ENCODE measurements at regions not wholly inside any gene's neighbourhood (a gene's known extent, or its start where the extent isn't known, plus 50 kb on each side); places are given as distances from the start of the nearest gene placed in this dataset.
"Not testable (repeated sequence)": the region's sequence is repeated elsewhere in the genome, so short reads cannot be mapped to it uniquely, and the experiment has no call there.

GRCh38 chr6:144683216-144684070 is 398.3 kb downstream of the UTRN start:
- no peaks in the 10 kb centered on the region for H3K36me3 ChIP-seq
- DNase-seq = no peak
- TF ChIP-seq, protein P1, sequence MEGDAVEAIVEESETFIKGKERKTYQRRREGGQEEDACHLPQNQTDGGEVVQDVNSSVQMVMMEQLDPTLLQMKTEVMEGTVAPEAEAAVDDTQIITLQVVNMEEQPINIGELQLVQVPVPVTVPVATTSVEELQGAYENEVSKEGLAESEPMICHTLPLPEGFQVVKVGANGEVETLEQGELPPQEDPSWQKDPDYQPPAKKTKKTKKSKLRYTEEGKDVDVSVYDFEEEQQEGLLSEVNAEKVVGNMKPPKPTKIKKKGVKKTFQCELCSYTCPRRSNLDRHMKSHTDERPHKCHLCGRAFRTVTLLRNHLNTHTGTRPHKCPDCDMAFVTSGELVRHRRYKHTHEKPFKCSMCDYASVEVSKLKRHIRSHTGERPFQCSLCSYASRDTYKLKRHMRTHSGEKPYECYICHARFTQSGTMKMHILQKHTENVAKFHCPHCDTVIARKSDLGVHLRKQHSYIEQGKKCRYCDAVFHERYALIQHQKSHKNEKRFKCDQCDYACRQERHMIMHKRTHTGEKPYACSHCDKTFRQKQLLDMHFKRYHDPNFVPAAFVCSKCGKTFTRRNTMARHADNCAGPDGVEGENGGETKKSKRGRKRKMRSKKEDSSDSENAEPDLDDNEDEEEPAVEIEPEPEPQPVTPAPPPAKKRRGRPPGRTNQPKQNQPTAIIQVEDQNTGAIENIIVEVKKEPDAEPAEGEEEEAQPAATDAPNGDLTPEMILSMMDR (IDR thresholded peaks at IDR 0.05; ENCODE audit: low read depth, low read length) = no peak

GRCh38 chr6:144688713-144689112 is 403.6 kb downstream of the UTRN start:
- no peaks in the 10 kb centered on the region for H3K9me3 ChIP-seq (ENCODE audit: severe bottlenecking)
- no peak overlapping the region for H3K4me3 ChIP-seq (ENCODE audit: low read depth, low read length)
- H3K36me3 ChIP-seq = no peaks in the 10 kb centered on the region
- H3K27me3 ChIP-seq (ENCODE audit: insufficient read depth, low read depth, severe bottlenecking) = no peaks in the 10 kb centered on the region
- TF ChIP-seq, protein P1 (IDR thresholded peaks at IDR 0.05; ENCODE audit: low read depth, low read length) = no peak
- H3K27ac ChIP-seq = no peak overlapping the region
- no peak for DNase-seq

More at GRCh38 chr6:144683216-144684070, 398.3 kb downstream of the UTRN start:
- Histone ChIP-seq H3K27ac (no peak overlapping the region), H3K9me3 (ENCODE audit: severe bottlenecking) (no peaks in the 10 kb centered on the region), H3K27me3 (ENCODE audit: insufficient read depth, low read depth, severe bottlenecking) (no peaks in the 10 kb centered on the region), H3K4me3 (ENCODE audit: low read depth, low read length) (no peak overlapping the region)

DNA sequence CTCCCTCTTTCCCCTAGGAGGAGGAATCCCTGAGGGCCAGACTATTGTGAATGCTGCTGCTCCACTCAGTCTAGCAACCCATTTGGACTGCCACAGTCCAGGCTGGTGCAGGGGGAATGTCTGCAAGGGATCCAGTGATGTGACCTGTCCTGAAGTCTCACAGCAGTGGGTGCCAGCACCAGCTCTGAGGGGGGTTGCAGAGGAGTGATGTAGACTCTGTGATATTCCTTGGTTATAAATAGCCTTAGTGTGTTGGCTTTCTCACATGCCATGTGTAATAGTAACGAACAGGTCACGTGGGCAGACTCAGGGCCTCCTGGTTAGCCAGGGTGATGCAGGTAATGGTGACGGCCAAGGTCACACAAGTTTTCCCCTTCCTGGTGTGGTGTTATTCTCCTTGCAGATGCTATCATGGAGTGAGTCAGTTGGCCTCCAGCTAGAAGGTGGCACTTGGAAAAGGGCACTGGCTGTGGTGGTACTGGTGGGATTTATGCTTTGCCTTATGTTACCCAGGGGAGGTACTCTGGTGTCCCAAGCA is 404.4 kb downstream of the UTRN start:
- TF ChIP-seq, protein P1 (IDR thresholded peaks at IDR 0.05; ENCODE audit: low read depth, low read length) = no peak
- H3K4me3 ChIP-seq (ENCODE audit: low read depth, low read length) = no peak overlapping the region
- H3K36me3 ChIP-seq = no peaks in the 10 kb centered on the region
- H3K9me3 ChIP-seq (ENCODE audit: severe bottlenecking) = no peaks in the 10 kb centered on the region
- no peak for DNase-seq
- H3K27me3 ChIP-seq (ENCODE audit: insufficient read depth, low read depth, severe bottlenecking) = no peaks in the 10 kb centered on the region
- H3K27ac ChIP-seq = no peak overlapping the region

- H3K27me3 ChIP-seq (ENCODE audit: insufficient read depth, low read depth, severe bottlenecking) = no peaks in the 10 kb centered on the region
- TF ChIP-seq, protein P1 (IDR thresholded peaks at IDR 0.05; ENCODE audit: low read depth, low read length) = no peak
- H3K9me3 ChIP-seq (ENCODE audit: severe bottlenecking) = no peaks in the 10 kb centered on the region
- no peak for DNase-seq
- no peaks in the 10 kb centered on the region for H3K36me3 ChIP-seq
- no peak overlapping the region for H3K27ac ChIP-seq
- no peak overlapping the region for H3K4me3 ChIP-seq (ENCODE audit: low read depth, low read length)
Measured at GRCh38 chr6:144690133-144690532, 405.0 kb downstream of the UTRN start.

GRCh38 chr6:144690666-144691065 is 405.5 kb downstream of the UTRN start:
- Histone ChIP-seq H3K36me3 (no peaks in the 10 kb centered on the region), H3K9me3 (ENCODE audit: severe bottlenecking) (no peaks in the 10 kb centered on the region), H3K4me3 (ENCODE audit: low read depth, low read length) (no peak overlapping the region), H3K27me3 (ENCODE audit: insufficient read depth, low read depth, severe bottlenecking) (no peaks in the 10 kb centered on the region), H3K27ac (no peak overlapping the region)
- DNase-seq = no peak
- TF ChIP-seq, protein P1 (IDR thresholded peaks at IDR 0.05; ENCODE audit: low read depth, low read length) = no peak

GRCh38 chr6:144692050-144692449 is 406.9 kb downstream of the UTRN start:
- not testable (repeated sequence) for H3K36me3 ChIP-seq

More at GRCh38 chr6:144692050-144692449, 406.9 kb downstream of the UTRN start:
- not testable (repeated sequence) for H3K27ac ChIP-seq; H3K4me3 ChIP-seq (ENCODE audit: low read depth, low read length); H3K27me3 ChIP-seq (ENCODE audit: insufficient read depth, low read depth, severe bottlenecking); DNase-seq; H3K9me3 ChIP-seq (ENCODE audit: severe bottlenecking)

All from WERI-Rb-1 (cell line).